Stimulated activated CD4-positive, alpha-beta T cell treated with anti-CD3 and anti-CD28 coated beads, Interleukin-4, amount 100 ng/mL, for 48 hours (primary cell): ENCODE measurements at regions not wholly inside any gene's neighbourhood (a gene's known extent, or its start where the extent isn't known, plus 50 kb on each side); places are given as distances from the start of the nearest gene placed in this dataset.

Experiments
- DNase-seq, 2 donors: peaks; one replicate each; pipeline ENCODE4 v3.0.0-alpha.2; 2020; ENCODE audit warnings: low read depth in 2 of 2

DNA sequence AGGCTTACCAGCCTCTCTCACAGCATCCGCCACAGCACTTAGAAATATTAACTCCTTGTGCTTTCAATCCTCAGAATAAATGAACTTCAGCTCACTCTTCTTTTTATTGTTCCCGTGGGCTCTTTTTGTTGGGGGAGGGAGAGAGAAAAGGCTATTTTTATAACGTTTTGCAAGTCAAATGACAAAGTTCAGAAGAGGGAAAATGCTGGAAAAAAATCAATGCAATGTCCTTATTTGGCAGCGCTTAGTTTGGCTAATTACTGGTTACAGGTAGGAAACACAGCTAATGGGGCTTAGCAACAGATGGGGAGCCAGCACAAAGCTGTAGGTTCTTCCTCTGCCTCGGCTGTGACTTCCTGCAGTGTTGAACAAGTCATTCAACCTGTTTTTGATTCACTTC lies 1067.0 kb upstream of the MAP3K7 start:
- DNase-seq: no peak

DNA sequence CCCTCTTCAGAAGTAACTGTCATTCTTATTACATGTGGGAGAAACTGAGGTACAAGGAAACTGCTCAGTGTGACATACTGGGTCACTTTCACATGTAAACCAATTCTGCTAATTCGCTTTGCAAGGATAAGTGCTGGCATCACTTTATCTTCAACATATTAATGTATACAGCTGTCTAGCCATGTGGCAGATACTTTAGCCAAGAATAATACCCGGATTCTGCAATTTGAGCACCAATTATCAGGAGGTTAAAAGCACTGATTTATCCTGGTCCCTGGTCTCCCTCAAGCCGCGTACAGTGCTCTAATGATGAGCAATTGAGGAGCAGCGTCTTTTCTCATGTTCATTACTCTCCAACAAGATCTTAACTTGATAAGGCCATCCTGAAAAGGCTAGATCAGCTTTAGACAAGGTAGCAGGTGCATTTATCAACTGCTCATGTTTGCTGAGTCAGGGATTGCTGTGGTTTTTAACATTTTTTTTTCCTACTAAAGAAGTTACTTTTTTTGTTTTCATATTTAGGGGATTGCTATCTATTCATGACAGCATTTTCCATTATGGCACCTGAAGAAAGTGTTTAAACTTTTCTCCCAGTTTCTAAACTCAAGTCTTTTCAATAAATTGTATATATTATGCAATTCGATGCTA lies 1066.3 kb upstream of the MAP3K7 start:
- DNase-seq: no peak

DNA sequence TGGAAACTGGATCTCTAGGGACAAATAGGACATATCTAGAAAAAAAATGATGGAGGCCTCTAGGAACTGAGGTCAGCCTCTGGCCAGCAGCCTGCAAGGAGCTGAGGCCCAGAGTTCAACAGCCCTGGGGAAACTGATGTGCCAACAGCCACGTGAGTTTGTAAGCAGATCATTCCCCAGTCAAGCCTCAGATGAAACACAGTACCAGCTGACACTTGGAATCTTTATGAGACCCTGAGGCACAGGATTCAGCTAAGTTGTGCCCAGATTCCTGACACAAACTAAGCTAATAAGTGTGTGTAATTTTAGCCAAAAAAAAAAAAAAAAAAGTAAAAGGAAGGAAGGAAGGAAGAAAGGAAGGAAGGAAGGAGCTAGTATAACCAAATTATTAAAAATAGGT lies 1059.8 kb upstream of the MAP3K7 start:
- DNase-seq: no peak

DNA sequence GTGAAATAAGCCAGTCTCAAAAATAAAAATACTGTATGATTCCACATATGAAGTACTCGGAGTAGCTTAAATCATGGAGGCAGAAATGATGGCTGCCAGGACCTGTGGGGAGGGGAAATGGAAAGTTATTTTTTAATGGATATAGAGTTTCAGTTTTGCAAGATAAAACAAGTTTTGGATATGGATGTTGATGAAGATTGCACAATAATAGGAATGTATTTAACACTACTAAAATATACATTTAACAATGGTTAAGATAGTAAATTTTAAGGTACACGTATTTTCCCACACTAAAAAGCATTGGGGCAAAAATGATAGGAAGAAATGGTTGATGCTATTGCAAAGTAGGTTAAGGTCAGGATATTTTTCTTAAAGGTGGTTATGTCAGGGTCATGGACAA lies 1058.9 kb upstream of the MAP3K7 start:
- DNase-seq: no peak

DNA sequence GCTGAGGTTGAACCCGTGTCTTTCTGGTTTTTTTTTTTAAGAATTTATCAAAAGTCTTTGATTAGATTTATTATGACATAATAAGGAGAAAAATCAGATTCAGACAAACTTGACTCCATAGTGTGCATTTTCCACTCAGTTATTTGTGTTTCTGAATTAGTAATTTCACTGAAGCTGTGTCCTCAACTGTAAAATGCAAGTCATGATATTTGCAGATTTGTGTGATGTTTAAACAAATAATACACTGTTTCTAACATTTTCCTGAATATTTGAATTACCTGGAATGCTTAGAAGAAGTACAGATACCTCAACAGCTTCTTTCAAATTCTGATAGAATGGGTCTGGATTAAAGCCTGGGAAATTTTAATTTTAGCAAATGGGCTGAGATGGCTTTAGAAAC lies 1050.3 kb upstream of the MAP3K7 start:
- no peak for DNase-seq

DNA sequence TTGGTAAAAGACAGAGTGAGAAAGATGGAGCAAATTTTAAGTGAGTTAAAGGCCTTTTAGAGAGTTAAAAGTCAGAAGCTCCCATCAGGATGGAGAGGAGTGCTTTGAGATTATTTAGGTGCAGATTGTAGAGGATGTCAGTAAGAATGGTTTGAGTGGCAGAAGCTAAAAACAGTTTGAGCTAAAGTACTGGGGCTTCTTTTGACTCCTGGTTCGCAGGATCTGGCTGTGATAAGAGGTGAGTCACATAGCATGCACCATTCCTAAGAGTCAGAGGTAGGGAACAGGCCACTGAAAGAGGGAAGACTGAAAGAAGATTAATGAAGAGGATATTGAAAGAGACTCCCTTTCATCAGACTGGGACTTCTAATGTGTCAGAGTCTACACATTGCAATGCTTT lies 1047.9 kb upstream of the MAP3K7 start:
- DNase-seq: no peak

DNA sequence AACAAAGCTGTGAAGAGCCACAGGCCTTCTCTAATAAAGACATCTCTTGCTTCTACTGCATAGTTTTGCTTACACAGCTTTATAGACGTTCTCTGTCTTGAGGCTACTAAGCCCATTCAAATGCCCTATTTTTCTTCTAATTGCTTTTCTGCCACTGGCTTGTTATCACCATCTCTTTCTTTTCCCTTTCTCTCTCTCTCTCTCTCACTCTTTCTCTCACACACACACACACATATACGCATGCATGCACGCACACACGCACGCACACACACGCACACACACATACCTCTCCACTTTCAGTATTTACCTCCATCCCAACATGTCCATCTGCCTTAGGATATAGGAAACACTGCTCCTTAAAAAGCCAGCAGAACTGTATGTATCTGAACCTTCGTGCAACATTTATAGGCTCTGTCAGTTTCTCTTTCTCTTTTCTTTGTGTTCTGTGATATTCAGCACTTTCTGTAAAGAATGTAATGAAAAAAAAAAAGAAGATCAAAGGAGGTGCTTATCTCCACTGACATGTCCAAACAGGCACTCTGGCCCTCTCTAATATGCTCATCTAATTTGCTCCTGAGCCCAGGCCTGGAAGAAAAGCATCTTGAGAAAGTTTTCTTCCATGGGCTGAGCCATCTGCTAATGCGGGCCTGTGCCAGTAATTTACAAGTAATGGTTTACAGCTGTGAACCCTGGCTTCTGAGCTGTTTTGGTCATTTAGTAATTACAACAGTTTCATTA lies 1046.7 kb upstream of the MAP3K7 start:
- no peak for DNase-seq

DNA sequence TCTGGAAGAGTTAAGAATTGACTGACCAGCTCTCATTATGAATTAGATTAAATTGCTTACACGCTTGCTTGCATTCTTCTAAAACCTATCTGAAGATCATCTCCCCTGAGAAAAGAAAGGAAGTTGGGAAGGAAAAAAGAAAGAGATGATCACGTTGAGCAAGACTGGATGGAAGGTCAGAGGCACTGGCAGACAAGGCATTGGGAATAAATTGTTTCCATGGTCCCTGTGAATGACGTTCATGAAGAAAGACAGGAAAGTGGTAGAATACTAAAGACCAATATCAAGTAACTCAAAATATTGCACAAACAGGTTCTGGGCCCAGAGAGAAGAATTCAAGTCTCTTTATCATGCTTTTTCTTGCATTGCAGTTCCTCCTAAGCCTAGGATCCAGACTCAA lies 1045.4 kb upstream of the MAP3K7 start:
- no peak for DNase-seq

DNA sequence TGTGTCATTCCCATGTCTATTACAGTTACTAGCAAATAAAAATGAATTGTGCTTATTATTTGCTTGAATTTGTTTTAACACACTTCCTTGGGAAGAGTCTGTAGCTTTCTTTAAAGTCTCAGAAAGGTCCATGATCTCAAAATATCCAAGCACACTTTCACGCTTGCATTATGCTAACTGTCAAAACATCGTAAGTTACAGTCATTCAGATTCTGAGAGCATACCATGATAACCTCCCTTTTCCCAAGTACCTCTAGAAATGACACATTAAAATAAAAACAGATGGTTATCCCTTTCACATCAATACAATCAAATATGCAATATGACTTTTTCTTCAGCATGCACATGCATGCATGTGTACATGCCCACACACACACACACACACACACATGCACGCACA lies 1044.4 kb upstream of the MAP3K7 start:
- no peak for DNase-seq

DNA sequence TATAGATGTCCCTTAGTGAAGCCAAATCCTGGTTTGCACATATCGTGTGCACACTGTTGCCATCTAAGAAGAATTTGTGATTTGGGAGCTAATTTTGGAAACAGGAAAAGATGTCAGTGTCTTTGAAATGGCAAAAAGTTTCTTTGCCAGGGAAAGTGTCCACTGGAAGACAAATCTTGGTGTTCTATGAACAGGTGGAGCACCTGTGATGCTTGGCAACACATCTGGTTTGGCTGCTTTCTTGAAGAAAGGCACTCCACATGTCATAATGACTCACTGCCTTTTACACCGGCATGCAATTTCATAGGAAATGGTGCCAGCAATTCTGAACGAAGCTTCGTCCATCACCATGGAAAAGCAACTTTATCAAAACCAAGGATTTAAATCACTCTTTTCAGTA lies 1040.0 kb upstream of the MAP3K7 start:
- DNase-seq: no peak

DNA sequence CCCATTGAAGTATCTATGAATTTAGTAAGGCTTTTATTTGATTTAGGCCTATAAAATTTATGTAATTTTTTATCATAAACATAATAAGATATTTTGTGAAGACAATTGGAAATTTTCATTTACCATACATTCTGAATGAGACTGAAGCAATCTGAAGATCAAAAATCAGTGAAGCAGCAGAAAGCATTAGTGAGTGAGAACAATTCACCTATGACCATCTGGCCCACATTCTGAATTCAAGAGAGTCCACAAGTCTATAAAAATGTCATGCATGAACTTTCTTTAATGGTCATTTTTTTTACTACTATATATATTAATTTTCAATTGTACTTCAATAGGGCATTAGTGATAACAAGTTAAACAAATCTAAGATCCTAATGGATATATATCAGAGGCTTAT lies 1026.6 kb upstream of the MAP3K7 start:
- no peak for DNase-seq

DNA sequence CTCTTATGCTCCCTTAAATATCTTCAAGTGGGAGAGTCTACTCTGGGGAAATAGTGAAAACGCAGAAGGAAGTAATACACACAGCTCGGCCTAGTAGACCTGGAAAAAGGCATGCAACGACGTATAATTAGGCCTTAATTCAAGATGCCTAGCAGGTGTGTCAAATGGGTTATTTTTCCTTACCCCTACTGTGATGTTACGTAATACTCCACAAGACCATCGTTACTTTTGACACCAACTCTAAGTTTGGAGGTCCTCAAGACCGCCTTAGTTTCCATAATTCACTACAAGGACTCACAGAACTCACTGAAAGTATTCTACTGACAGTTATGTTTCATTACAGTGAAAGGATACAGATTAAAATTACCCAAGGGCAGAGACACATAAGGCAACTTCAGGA lies 1024.3 kb upstream of the MAP3K7 start:
- no peak for DNase-seq

DNA sequence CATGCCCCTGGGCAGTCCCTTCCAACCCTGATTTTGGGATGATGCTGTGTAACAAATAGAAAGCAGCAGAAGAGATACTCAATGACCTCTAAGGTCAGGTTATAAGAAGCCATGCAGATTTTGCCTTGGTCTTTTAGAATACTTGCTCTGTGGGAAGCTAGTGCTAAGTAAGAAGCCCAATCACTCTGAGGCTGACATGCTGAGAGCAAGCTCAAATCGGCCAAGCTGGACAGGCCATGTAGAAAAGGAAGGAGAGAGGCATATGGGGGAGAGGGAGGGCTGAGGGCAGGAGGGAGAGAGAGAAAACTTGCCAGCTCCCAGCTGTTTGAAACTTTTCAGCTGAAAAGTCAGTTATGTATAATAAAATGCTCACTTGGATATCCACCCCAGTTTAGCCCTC lies 1021.6 kb upstream of the MAP3K7 start:
- no peak for DNase-seq

DNA sequence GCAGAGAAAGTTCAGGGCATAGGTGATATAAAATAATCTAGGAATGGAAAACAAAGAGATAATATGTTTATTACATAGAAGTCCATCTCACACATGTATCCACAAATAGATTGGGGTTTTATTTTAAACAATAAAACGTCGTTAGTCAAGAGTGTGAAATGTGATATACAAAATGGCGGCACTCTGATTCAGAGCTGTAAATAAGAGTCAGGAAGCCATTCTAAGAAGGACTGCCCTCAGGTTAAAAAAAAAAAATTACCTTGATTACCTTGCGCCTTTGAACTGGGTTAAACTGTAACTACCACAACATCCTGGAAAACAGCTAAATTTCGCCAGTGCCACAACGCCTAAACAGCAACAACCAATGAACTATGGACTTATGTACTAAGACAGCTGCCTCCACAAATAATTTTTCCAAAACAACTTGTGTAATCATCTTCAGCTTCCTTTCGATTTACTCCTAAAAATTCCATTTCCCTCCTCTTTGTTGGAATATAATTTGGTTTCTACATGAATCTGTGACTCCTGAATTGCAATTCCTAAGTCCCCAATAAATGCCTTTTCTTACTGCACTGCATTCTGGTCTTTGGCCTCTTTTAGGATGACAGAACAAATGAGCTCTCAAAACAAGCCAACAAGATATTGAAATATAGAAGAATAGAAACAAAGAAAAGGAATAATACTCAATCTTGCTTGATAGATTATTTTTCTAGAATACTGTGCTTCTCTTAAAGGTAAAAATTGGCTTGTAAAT lies 1019.5 kb upstream of the MAP3K7 start:
- DNase-seq: no peak

DNA sequence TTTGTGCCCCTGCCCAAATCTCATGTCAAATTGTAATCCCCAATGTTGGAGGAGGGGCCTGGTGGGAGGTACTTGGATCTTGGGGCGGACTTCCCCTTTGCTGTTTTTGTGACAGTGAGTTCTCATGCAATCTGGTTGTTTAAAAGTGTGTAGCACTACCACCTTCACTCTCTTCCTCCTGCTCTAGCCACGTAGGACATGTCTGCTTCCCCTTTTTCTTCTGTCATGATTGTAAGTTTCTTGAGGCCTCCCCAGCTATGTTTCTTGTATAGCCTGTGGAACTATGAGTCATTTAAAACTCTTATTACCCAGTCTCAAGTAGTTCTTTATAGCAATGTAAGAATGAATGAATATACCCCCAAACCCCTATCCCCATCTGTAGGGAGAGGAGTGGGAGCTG lies 1013.7 kb upstream of the MAP3K7 start:
- DNase-seq: no peak

DNA sequence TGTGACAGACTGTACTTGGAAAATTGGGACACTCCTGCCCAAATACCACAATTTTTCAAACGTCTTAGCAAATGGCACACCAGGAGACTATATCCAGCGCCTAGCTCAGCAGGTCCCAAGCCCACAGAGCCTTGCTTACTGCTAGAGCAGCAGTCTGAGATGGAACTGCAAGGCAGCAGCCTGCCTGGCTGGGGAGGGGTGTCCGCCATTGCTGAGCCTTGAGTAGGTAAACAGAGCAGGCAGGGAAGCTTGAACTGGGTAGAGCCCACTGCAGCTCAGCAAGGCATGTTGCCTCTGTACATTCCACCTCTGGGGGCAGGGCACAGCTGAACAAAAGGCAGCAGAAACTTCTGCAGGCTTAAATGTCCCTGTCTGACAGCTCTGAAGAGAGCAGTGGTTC lies 1003.3 kb upstream of the MAP3K7 start:
- no peak for DNase-seq

DNA sequence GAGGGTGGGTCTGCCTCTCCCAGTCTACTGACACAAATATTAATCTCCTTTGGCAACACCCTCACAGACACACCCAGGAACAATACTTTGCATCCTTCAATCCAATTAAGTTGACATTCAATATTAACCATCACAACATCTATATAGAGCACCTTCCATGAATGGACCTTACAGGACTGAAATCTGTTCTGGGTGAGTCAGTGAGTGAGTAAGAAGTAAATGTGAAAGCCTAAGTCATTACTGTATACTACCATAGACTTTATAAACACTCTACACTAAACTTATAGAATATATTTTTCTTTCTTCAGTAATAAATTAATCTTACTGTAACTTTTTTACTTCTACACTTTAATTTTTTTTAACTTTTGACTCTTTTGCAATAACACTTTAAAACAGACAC lies 993.8 kb upstream of the MAP3K7 start:
- DNase-seq: no peak

DNA sequence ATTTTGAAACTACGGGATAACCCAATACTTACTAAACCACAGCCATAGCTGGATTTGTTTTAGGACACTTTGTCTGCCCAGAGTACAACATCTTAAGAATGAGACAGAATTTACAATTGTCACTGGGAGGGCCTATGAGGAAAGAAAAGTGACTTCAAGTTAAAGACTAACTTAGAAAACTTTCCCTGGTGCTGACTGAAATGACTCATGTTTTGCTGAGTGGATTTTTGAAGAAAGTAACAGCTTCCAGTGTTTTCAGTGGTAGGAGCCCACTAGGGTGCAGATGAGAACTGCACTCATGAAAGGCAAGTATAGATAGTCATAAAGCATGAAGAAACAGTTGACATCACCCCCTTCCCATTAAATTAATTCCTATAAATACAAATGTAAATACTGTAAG lies 988.2 kb upstream of the MAP3K7 start:
- no peak for DNase-seq

DNA sequence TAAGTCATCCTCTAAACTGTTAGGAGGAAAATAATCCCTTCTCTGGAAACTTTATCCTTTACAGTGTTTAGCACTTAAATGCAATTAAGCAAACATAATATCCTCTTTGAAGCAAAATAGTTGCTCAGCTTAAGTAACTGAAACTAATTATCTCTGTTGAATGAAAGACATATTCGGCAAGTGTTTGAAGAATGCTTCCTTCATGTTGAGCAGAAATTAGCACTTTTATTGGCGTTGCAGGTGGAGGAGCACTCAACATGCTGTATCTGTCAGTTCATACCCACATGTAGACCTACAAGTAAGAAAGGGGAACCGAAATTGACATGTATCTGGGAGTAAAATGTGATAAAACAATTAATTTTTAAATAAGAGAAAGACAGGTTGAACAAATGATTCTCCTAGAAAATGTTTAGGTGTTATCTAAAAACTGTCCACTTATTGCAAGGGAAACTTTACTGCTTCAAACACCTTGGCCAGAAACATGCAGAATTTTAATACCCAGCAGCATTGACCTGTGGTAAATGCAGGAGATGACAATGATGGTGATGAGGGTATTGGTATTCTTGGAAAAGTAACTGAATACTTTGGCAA lies 987.0 kb upstream of the MAP3K7 start:
- DNase-seq: no peak

DNA sequence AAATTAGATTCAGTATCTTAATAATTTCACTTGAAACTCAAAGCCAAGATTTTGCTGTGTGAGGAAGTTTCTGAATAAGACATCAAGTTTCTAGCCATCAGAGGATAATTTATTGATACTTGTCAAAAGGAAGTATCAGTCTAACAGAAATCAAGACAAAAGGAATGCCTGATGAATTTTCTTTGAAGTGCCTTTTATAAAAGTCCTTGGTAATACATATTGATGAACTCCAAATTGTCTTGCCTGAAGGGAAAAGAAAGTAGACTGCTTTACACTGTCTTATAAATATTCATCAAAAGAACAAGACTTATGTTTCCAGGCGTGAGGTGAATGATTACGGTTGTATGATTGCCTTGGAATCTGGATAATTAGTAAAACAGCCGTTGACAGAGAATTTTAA lies 986.0 kb upstream of the MAP3K7 start:
- DNase-seq: no peak

DNA sequence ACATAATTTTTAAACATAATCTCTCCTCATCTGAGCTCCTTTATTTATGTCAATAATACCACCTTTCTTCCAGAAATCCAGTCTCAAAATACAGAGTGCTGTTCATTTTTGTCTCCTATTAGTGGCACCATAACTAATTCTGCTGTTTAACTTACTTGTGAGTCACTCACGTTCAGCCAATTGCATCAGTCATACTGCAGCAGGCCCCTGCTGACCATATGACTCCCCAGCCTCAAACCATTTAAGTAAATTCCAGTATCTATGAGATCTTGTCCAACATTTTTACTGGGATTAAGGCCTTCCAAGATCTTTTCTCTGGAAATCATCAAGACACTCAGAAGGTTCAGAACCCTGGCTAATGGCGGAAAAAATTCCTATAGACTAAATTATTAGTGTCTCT lies 982.2 kb upstream of the MAP3K7 start:
- no peak for DNase-seq

DNA sequence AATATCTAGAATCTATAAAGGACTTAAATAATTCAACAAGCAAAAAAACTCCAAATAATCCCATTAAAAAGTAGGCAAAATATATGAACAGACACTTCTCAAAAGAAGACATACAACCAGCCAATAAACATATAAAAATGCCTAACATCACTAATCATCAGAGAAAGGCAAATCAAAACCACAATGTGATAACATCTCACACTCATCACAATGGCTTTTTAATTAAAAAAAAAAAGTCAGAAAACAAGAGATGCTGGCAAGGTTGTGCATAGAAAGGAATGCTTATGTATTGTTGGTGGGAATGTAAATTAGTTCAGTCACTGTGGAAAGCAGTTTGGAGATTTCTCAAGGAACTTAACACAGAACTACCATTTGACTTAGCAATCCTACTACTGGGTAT lies 979.6 kb upstream of the MAP3K7 start:
- no peak for DNase-seq

DNA sequence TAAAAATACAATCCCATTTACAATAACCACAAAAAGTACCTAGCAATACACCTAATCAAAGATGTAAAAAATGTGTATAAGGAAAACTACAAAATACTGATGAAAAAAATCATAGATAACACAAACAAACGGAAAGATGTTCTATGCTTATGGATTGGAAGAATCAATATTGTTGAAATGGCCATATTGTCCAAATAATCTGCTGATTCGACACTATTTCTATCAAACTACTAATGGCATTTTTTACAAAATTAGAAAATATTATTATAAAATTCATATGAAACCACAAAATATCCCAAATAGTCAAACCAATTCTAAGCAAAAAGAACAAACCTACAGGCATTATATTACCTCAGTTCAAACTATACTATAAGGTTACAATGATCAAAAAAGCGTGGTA lies 978.3 kb upstream of the MAP3K7 start:
- no peak for DNase-seq
